ENCODE measurements at regions not wholly inside any gene's neighbourhood (a gene's known extent, or its start where the extent isn't known, plus 50 kb on each side); places are given as distances from the start of the nearest gene placed in this dataset.

DNA sequence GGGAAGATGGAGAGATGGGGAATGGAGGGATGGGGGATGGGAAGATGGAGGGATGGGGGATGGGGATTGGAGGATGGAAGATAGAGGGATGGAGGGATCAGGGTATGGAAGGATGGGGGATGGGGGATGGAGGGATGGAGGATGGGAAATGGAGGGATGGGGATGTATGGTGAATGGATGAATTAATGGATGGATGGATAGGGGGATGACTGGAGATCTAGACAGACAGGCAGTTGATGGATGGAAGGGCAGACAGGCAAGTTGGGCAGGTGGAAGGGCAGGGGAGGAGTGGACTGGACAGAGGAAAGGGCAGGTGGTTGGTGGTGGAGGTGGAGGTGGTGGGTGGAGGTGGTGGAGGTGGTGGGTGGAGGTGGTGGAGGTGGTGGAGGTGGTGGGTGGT is 167.2 kb downstream of the C9orf50 start:
- TF ChIP-seq ZNF146 (tag by site-specific recombination; IDR thresholded peaks at IDR 0.05) (no peak), ZNF501 (tag by site-specific recombination; IDR thresholded peaks at IDR 0.05) (no peak), ZNF121 (tag by site-specific recombination; IDR thresholded peaks at IDR 0.05) (no peak), SETDB1 (IDR thresholded peaks at IDR 0.05; ENCODE audit: insufficient read length, low read length) (no peak), ZBTB1 (tag by site-specific recombination; IDR thresholded peaks at IDR 0.05) (no peak), ZNF558 (tag by site-specific recombination; IDR thresholded peaks at IDR 0.05) (no peak)
- TF ChIP-seq, protein P1, sequence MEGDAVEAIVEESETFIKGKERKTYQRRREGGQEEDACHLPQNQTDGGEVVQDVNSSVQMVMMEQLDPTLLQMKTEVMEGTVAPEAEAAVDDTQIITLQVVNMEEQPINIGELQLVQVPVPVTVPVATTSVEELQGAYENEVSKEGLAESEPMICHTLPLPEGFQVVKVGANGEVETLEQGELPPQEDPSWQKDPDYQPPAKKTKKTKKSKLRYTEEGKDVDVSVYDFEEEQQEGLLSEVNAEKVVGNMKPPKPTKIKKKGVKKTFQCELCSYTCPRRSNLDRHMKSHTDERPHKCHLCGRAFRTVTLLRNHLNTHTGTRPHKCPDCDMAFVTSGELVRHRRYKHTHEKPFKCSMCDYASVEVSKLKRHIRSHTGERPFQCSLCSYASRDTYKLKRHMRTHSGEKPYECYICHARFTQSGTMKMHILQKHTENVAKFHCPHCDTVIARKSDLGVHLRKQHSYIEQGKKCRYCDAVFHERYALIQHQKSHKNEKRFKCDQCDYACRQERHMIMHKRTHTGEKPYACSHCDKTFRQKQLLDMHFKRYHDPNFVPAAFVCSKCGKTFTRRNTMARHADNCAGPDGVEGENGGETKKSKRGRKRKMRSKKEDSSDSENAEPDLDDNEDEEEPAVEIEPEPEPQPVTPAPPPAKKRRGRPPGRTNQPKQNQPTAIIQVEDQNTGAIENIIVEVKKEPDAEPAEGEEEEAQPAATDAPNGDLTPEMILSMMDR (tag by site-specific recombination; IDR thresholded peaks at IDR 0.05) = no peak
- TF ChIP-seq, protein P2, sequence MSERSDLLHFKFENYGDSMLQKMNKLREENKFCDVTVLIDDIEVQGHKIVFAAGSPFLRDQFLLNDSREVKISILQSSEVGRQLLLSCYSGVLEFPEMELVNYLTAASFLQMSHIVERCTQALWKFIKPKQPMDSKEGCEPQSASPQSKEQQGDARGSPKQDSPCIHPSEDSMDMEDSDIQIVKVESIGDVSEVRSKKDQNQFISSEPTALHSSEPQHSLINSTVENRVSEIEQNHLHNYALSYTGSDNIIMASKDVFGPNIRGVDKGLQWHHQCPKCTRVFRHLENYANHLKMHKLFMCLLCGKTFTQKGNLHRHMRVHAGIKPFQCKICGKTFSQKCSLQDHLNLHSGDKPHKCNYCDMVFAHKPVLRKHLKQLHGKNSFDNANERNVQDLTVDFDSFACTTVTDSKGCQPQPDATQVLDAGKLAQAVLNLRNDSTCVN (tag by site-specific recombination; optimal IDR thresholded peaks at IDR 0.05) = no peak
- TF ChIP-seq, protein P3, sequence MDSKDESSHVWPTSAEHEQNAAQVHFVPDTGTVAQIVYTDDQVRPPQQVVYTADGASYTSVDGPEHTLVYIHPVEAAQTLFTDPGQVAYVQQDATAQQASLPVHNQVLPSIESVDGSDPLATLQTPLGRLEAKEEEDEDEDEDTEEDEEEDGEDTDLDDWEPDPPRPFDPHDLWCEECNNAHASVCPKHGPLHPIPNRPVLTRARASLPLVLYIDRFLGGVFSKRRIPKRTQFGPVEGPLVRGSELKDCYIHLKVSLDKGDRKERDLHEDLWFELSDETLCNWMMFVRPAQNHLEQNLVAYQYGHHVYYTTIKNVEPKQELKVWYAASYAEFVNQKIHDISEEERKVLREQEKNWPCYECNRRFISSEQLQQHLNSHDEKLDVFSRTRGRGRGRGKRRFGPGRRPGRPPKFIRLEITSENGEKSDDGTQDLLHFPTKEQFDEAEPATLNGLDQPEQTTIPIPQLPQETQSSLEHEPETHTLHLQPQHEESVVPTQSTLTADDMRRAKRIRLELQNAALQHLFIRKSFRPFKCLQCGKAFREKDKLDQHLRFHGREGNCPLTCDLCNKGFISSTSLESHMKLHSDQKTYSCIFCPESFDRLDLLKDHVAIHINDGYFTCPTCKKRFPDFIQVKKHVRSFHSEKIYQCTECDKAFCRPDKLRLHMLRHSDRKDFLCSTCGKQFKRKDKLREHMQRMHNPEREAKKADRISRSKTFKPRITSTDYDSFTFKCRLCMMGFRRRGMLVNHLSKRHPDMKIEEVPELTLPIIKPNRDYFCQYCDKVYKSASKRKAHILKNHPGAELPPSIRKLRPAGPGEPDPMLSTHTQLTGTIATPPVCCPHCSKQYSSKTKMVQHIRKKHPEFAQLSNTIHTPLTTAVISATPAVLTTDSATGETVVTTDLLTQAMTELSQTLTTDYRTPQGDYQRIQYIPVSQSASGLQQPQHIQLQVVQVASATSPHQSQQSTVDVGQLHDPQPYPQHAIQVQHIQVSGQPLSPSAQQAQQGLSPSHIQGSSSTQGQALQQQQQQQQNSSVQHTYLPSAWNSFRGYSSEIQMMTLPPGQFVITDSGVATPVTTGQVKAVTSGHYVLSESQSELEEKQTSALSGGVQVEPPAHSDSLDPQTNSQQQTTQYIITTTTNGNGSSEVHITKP (tag by site-specific recombination; IDR thresholded peaks at IDR 0.05) = no peak
- TF ChIP-seq, protein P4, sequence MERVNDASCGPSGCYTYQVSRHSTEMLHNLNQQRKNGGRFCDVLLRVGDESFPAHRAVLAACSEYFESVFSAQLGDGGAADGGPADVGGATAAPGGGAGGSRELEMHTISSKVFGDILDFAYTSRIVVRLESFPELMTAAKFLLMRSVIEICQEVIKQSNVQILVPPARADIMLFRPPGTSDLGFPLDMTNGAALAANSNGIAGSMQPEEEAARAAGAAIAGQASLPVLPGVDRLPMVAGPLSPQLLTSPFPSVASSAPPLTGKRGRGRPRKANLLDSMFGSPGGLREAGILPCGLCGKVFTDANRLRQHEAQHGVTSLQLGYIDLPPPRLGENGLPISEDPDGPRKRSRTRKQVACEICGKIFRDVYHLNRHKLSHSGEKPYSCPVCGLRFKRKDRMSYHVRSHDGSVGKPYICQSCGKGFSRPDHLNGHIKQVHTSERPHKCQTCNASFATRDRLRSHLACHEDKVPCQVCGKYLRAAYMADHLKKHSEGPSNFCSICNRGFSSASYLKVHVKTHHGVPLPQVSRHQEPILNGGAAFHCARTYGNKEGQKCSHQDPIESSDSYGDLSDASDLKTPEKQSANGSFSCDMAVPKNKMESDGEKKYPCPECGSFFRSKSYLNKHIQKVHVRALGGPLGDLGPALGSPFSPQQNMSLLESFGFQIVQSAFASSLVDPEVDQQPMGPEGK (tag by site-specific recombination; IDR thresholded peaks at IDR 0.05) = no peak
- TF ChIP-seq, protein P5, sequence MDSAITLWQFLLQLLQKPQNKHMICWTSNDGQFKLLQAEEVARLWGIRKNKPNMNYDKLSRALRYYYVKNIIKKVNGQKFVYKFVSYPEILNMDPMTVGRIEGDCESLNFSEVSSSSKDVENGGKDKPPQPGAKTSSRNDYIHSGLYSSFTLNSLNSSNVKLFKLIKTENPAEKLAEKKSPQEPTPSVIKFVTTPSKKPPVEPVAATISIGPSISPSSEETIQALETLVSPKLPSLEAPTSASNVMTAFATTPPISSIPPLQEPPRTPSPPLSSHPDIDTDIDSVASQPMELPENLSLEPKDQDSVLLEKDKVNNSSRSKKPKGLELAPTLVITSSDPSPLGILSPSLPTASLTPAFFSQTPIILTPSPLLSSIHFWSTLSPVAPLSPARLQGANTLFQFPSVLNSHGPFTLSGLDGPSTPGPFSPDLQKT (IDR thresholded peaks at IDR 0.05; ENCODE audit: borderline replicate concordance, low read depth, low read length) = no peak
